Ovary (tissue), 7 donors: ENCODE measurements at regions not wholly inside any gene's neighbourhood (a gene's known extent, or its start where the extent isn't known, plus 50 kb on each side); places are given as distances from the start of the nearest gene placed in this dataset.
"Not testable (repeated sequence)": the region's sequence is repeated elsewhere in the genome, so short reads cannot be mapped to it uniquely, and the experiment has no call there.

Source experiments
- DNase-seq, 5 donors: peaks; one replicate each; pipeline ENCODE4 v3.0.0-alpha.2; 2019 to 2020
- H3K27ac ChIP-seq, 2 donors: fragments of 200-600 bp; one replicate each; pipeline versions ENCODE4 v1.5.1 to v1.8.0; 2019 to 2022
- H3K27me3 ChIP-seq: fragments of 200-600 bp; one replicate; pipeline ENCODE4 v1.8.0; 2022
- H3K36me3 ChIP-seq: fragments of 200-600 bp; sonication (generic); one replicate; pipeline ENCODE4 v1.5.1; 2019
- H3K4me1 ChIP-seq: one replicate; pipeline ENCODE4 v1.8.1; 2013; ENCODE audit warnings: mild to moderate bottlenecking, moderate library complexity; ENCODE audit not compliant: insufficient read depth
- H3K4me3 ChIP-seq: fragments of 200-600 bp; sonication (generic); one replicate; pipeline ENCODE4 v1.5.1; 2017
- H3K9me3 ChIP-seq, 2 donors: fragments of 200-600 bp in 1 of 2; sonication (generic) in 1 of 2; one replicate each; pipeline versions ENCODE4 v1.5.1 to v1.8.1; 2013 to 2019; ENCODE audit warnings: mild to moderate bottlenecking in 1 of 2, moderate library complexity in 1 of 2
- EP300 ChIP-seq: sonication (generic); formaldehyde crosslinking; IDR thresholded peaks from one replicate; pipeline ENCODE4 v1.6.1; 2017; ENCODE audit warnings: antibody characterized with exemption
- POLR2A ChIP-seq: fragments of 450-650 bp; IDR thresholded peaks from one replicate; pipeline ENCODE4 v1.6.1; 2017; ENCODE audit warnings: antibody characterized with exemption, mild to moderate bottlenecking, moderate library complexity
- WGBS, 3 donors: extraction: QIAGEN DNeasy Blood & Tissue Kit in 1 of 3; methylation state at CpG; one replicate each; pipeline versions ENCODE4 v1.1.5 to v1.1.7; 2013 to 2017; 5-methylcytosine and 5-hydroxymethylcytosine counted together
- intact Hi-C, 4 donors: fragments of 100-400 bp; cut with DNase I; formaldehyde crosslinking; loops; one replicate each; pipeline versions ENCODE4 v1.11.0 to v1.15.1; 2022 to 2023
- TF ChIP-seq, protein P1 (sequence below), 3 donors: fragments of 450-650 bp in 2 of 3; fragments of 200-600 bp in 1 of 3; IDR thresholded peaks; one replicate each; pipeline versions ENCODE4 v1.5.1 to v1.8.0; 2016 to 2022; ENCODE audit warnings: antibody characterized with exemption in 3 of 3, mild to moderate bottlenecking in 1 of 3
- donor health status: DM: no; HTN: no; CAD: no; lungs with moderate emphysema.
- donor health status: DM: no; HTN: no; CAD: no.
- donor health status: Bipolar disorder and iron deficiency.
- donor health status: DM: no; HTN: no; CAD: no.
- donor health status: DM: yes; HTN: yes; CAD: no.

DNA sequence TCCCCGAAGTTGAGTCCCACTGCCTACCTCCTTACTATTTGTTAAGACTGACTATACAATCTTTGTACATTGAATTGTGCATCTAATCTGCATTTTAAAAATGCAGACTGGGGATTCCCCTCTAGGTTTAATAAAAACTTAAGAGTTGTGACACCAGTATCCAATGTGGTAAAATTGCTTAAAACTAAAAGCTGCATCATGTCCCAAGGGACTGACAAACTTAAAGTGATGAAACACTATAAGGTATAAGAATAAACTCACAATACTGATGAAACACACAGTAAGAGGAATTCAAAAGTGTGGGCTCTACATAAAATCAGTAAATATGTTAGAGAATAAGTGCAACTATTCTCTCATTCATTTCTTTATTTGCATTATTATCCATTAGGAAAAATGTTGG, 1905.1 kb downstream of the MAT2B start:
- Histone ChIP-seq H3K27me3 (no peaks in the 10 kb centered on the region), H3K36me3 (no peaks in the 10 kb centered on the region), H3K27ac (no peak overlapping the region), H3K4me1 (no peaks in the 10 kb centered on the region), H3K4me3 (no peak overlapping the region), H3K9me3 (no peaks in the 10 kb centered on the region)
- DNase-seq, result no peak
- WGBS, 3 donors, result 94 to 98% (median 96%) methylated on average over 1 of the region's 1 CpG
- intact Hi-C loops, result no loop called here
- TF ChIP-seq EP300 (no peak), POLR2A (no peak)
- TF ChIP-seq, protein P1, sequence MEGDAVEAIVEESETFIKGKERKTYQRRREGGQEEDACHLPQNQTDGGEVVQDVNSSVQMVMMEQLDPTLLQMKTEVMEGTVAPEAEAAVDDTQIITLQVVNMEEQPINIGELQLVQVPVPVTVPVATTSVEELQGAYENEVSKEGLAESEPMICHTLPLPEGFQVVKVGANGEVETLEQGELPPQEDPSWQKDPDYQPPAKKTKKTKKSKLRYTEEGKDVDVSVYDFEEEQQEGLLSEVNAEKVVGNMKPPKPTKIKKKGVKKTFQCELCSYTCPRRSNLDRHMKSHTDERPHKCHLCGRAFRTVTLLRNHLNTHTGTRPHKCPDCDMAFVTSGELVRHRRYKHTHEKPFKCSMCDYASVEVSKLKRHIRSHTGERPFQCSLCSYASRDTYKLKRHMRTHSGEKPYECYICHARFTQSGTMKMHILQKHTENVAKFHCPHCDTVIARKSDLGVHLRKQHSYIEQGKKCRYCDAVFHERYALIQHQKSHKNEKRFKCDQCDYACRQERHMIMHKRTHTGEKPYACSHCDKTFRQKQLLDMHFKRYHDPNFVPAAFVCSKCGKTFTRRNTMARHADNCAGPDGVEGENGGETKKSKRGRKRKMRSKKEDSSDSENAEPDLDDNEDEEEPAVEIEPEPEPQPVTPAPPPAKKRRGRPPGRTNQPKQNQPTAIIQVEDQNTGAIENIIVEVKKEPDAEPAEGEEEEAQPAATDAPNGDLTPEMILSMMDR (IDR thresholded peaks at IDR 0.05), result no peak

DNA sequence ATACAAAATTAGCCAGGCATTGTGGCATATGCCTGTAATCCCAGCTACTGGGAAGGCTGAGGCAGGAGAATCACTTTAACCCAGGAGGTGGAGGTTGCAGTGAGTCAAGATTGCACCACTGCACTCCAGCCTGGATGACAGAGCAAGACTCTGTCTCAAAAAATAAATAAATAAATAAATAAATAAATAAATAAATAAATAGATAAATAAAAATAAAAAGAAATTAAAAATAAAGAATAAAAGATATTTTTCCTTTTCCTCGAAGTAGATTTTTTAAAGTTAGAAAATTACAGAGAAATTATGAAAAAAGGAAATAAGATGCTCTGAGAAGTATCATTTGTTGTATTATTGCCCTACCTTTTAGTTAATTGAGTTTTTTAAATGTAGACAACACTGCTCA, 1906.1 kb downstream of the MAT2B start:
- H3K4me3 ChIP-seq, H3K27ac ChIP-seq, intact Hi-C loops, H3K27me3 ChIP-seq, H3K36me3 ChIP-seq, H3K4me1 ChIP-seq, H3K9me3 ChIP-seq, DNase-seq: not testable (repeated sequence)
- 89 to 96% (median 89%) methylated on average over 1 of the region's 1 CpG for WGBS, 3 donors

DNA sequence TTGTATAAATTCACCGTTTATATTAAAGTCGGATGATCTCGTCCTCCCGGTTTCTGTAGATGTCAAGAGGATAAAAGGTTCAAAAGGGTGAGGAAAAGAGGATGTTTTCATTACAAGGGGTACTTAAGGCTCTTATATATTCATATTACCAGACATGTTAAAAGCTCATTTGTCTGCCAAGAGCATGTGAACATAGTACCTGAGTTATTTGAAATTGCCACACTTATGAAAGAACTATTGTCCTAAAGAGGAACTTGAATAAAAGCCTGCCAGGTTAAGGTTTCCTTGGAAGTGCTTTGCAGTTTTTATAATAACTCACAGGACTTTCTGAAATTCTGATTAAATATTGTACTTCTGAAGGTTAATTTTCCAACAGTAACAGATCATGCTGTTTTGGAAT, 1915.1 kb downstream of the MAT2B start:
- no peaks in the 10 kb centered on the region for H3K27me3 ChIP-seq
- H3K9me3 ChIP-seq, result no peaks in the 10 kb centered on the region
- intact Hi-C loops, result no loop called here
- no peak for DNase-seq
- H3K4me1 ChIP-seq, result no peaks in the 10 kb centered on the region
- no peak for TF ChIP-seq EP300
- TF ChIP-seq, protein P1 (IDR thresholded peaks at IDR 0.05), result no peak
- no peaks in the 10 kb centered on the region for H3K36me3 ChIP-seq
- no peak overlapping the region for H3K4me3 ChIP-seq
- WGBS, 3 donors, result 88 to 89% (median 89%) methylated on average over 4 of the region's 4 CpGs
- H3K27ac ChIP-seq, result no peak overlapping the region

DNA sequence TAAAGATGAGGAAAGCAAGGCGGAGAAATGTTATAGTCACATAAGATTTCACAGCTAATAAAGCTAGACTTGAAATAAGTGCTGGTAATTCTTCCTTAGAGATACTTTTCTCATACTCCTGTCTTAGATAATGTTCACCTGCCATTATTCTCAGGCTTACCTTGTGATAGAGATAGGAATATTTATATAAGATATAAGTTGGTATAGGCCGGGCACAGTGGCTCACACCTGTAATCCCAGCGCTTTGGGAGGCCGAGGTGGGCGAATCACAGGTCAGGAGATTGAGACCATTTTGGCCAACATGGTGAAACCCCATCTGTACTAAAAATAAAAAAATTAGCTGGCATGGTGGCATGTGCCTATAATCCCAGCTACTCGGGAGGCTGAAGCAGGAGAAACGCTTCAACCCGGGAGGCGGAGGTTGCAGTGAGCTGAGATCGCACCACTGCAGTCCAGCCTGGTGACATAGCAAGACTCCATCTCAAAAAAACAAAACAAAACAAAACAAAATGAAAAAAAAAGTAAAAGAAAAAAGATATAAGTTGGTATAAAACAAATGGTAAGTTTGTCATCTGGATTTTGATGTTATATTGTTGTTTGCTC, 1918.4 kb downstream of the MAT2B start:
- TF ChIP-seq, protein P1 (IDR thresholded peaks at IDR 0.05), result no peak
- TF ChIP-seq POLR2A, result no peak
- TF ChIP-seq EP300, result no peak
- 89 to 93% (median 92%) methylated on average over 10 of the region's 10 CpGs for WGBS, 3 donors
- intact Hi-C loops, result no loop called here
- Histone ChIP-seq H3K9me3 (no peaks in the 10 kb centered on the region), H3K4me3 (no peak overlapping the region), H3K27ac (no peak overlapping the region), H3K27me3 (no peaks in the 10 kb centered on the region), H3K36me3 (no peaks in the 10 kb centered on the region), H3K4me1 (no peaks in the 10 kb centered on the region)
- DNase-seq, result no peak

DNA sequence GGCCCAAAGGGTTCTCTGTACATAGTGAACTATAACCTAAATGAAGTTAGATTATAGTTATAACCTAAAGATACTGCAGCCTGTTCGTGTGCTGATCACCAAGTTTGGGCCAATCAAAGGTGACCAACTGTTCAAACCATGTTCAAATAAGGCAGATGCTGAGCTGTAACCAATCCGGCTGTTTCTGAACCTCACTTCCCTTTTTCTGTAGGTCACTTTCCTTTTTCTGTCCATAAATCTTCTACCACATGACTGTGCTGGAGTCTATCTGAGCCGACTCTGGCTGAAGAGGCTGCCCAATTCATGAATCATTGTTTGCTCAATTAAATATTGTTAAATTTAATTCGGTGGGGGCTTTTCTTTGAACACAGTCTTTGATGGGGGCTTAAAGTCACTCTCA, 1920.2 kb downstream of the MAT2B start:
- WGBS, 3 donors, result 77 to 87% (median 77%) methylated on average over 4 of the region's 4 CpGs
- no peak for TF ChIP-seq EP300
- TF ChIP-seq, protein P1 (IDR thresholded peaks at IDR 0.05), result no peak
- TF ChIP-seq POLR2A, result no peak

More for the DNA sequence above, 1920.2 kb downstream of the MAT2B start:
- DNase-seq, result no peak
- intact Hi-C loops, result no loop called here
- H3K4me1 ChIP-seq, result no peaks in the 10 kb centered on the region
- no peaks in the 10 kb centered on the region for H3K27me3 ChIP-seq
- H3K36me3 ChIP-seq, result no peaks in the 10 kb centered on the region
- H3K4me3 ChIP-seq, result no peak overlapping the region
- no peak overlapping the region for H3K27ac ChIP-seq
- no peaks in the 10 kb centered on the region for H3K9me3 ChIP-seq
